NCI-H345 treated with DMSO at 0.1 percent for 48 hours (cell line): ENCODE measurements at regions not wholly inside any gene's neighbourhood (a gene's known extent, or its start where the extent isn't known, plus 50 kb on each side); places are given as distances from the start of the nearest gene placed in this dataset.

Source experiments
- DNase-seq: peaks from one replicate; lab custom pipeline; 2025; ENCODE audit not compliant: unreplicated experiment; lab: John Stamatoyannopoulos, UW

GRCh38 chr5:164360589-164360988 lies 855.2 kb downstream of the MAT2B start:
- DNase-seq, result no peak

GRCh38 chr5:164361986-164362385 lies 856.6 kb downstream of the MAT2B start:
- DNase-seq, result no peak

- no peak for DNase-seq
Observed at GRCh38 chr5:164362835-164363234, 857.4 kb downstream of the MAT2B start.

GRCh38 chr5:164364237-164365208 lies 859.1 kb downstream of the MAT2B start:
- DNase-seq, result no peak

- DNase-seq, result no peak
Observed at GRCh38 chr5:164370841-164371240, 865.4 kb downstream of the MAT2B start.

- DNase-seq, result no peak
Observed at GRCh38 chr5:164372892-164373291, 867.5 kb downstream of the MAT2B start.

- DNase-seq, result no peak
Observed at GRCh38 chr5:164373876-164374275, 868.5 kb downstream of the MAT2B start.

- no peak for DNase-seq
Observed at GRCh38 chr5:164375051-164375450, 869.6 kb downstream of the MAT2B start.

GRCh38 chr5:164376843-164377242 lies 871.4 kb downstream of the MAT2B start:
- DNase-seq, result no peak

- DNase-seq, result no peak
Observed at GRCh38 chr5:164377746-164378145, 872.3 kb downstream of the MAT2B start.

GRCh38 chr5:164383662-164384061 lies 878.2 kb downstream of the MAT2B start:
- no peak for DNase-seq

- no peak for DNase-seq
Observed at GRCh38 chr5:164392531-164392930, 887.1 kb downstream of the MAT2B start.

GRCh38 chr5:164394686-164395194 lies 889.3 kb downstream of the MAT2B start:
- no peak for DNase-seq

GRCh38 chr5:164412531-164412930 lies 907.1 kb downstream of the MAT2B start:
- no peak for DNase-seq

- no peak for DNase-seq
Observed at GRCh38 chr5:164420161-164420560, 914.7 kb downstream of the MAT2B start.

- no peak for DNase-seq
Observed at GRCh38 chr5:164422400-164422799, 917.0 kb downstream of the MAT2B start.

GRCh38 chr5:164431634-164432304 lies 926.4 kb downstream of the MAT2B start:
- DNase-seq, result no peak

- DNase-seq, result no peak
Observed at GRCh38 chr5:164433106-164433870, 927.9 kb downstream of the MAT2B start.

- no peak for DNase-seq
Observed at GRCh38 chr5:164435576-164435975, 930.2 kb downstream of the MAT2B start.

GRCh38 chr5:164439799-164440198 lies 934.4 kb downstream of the MAT2B start:
- no peak for DNase-seq

- no peak for DNase-seq
Observed at GRCh38 chr5:164449460-164449859, 944.0 kb downstream of the MAT2B start.
